Tibial artery (tissue), 4 donors: ENCODE measurements at regions not wholly inside any gene's neighbourhood (a gene's known extent, or its start where the extent isn't known, plus 50 kb on each side); places are given as distances from the start of the nearest gene placed in this dataset.
"Not testable (repeated sequence)": the region's sequence is repeated elsewhere in the genome, so short reads cannot be mapped to it uniquely, and the experiment has no call there.

Experiments
- DNase-seq, 2 donors: peaks; one replicate each; pipeline ENCODE4 v3.0.0-alpha.2; 2019
- H3K27ac ChIP-seq, 2 donors: fragments of 200-600 bp; sonication (generic) in 1 of 2; 1 replicate in 1 of 2; 2 replicates in 1 of 2; pipeline ENCODE4 v1.5.1; 2018 to 2019; ENCODE audit warnings: mild to moderate bottlenecking in 1 of 2
- H3K27me3 ChIP-seq, 2 donors: fragments of 200-600 bp; sonication (generic) in 1 of 2; one replicate each; pipeline versions ENCODE4 v1.5.1 to v1.6.0; 2016 to 2019
- H3K36me3 ChIP-seq, 3 donors: fragments of 200-600 bp; sonication (generic) in 2 of 3; one replicate each; pipeline ENCODE4 v1.5.1; 2016 to 2019; ENCODE audit warnings: mild to moderate bottlenecking in 2 of 3
- H3K4me1 ChIP-seq, 4 donors: fragments of 200-600 bp; sonication (generic) in 2 of 4; 1 replicate in 3 of 4; 2 replicates in 1 of 4; pipeline ENCODE4 v1.5.1; 2016 to 2019
- H3K4me3 ChIP-seq, 2 donors: fragments of 200-600 bp; sonication (generic) in 1 of 2; 1 replicate in 1 of 2; 2 replicates in 1 of 2; pipeline ENCODE4 v1.5.1; 2018 to 2019; ENCODE audit warnings: mild to moderate bottlenecking in 2 of 2
- H3K9me3 ChIP-seq, 3 donors: fragments of 200-600 bp; sonication (generic) in 1 of 3; one replicate each; pipeline ENCODE4 v1.5.1; 2016 to 2019
- intact Hi-C: fragments of 100-400 bp; cut with DNase I; formaldehyde crosslinking; loops from one replicate; pipeline ENCODE4 v1.15.0; 2023; ENCODE audit warnings: low total_unique reads
- TF ChIP-seq, protein P1 (sequence below), 2 experiments: fragments of 200-600 bp in 1 of 2; fragments of 450-650 bp in 1 of 2; IDR thresholded peaks; one replicate each; pipeline ENCODE4 v1.5.1; 2017 to 2019; ENCODE audit warnings: antibody characterized with exemption in 2 of 2, mild to moderate bottlenecking in 1 of 2, moderate library complexity in 1 of 2

DNA sequence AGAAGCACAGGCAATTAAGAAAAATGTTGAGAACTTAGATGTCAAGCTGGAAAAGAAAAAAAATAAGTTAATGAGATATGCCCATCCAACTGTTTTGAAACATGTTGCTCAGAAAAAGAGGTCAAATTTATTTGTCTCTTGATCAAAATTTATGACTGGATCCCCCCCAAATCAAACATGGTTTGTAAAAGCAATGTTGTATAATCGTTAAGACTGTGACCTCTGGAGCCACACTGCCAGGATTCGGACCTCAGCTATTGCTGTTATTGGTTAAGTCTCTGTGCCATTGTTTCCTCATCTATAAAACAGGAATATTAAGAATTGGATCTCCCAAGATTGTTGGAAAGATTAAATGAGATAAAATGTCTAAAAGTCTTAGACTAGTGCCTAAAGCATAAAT, 51.9 kb upstream of the LRRK2 start:
- Histone ChIP-seq H3K27me3 (no peaks in the 10 kb centered on the region), H3K4me3 (no peak overlapping the region), H3K9me3 (no peaks in the 10 kb centered on the region), H3K4me1 (no peaks in the 10 kb centered on the region), H3K36me3 (no peaks in the 10 kb centered on the region), H3K27ac (no peak overlapping the region)
- intact Hi-C loops, result no loop called here
- no peak for DNase-seq
- TF ChIP-seq, protein P1, sequence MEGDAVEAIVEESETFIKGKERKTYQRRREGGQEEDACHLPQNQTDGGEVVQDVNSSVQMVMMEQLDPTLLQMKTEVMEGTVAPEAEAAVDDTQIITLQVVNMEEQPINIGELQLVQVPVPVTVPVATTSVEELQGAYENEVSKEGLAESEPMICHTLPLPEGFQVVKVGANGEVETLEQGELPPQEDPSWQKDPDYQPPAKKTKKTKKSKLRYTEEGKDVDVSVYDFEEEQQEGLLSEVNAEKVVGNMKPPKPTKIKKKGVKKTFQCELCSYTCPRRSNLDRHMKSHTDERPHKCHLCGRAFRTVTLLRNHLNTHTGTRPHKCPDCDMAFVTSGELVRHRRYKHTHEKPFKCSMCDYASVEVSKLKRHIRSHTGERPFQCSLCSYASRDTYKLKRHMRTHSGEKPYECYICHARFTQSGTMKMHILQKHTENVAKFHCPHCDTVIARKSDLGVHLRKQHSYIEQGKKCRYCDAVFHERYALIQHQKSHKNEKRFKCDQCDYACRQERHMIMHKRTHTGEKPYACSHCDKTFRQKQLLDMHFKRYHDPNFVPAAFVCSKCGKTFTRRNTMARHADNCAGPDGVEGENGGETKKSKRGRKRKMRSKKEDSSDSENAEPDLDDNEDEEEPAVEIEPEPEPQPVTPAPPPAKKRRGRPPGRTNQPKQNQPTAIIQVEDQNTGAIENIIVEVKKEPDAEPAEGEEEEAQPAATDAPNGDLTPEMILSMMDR (IDR thresholded peaks at IDR 0.05), result no peak

DNA sequence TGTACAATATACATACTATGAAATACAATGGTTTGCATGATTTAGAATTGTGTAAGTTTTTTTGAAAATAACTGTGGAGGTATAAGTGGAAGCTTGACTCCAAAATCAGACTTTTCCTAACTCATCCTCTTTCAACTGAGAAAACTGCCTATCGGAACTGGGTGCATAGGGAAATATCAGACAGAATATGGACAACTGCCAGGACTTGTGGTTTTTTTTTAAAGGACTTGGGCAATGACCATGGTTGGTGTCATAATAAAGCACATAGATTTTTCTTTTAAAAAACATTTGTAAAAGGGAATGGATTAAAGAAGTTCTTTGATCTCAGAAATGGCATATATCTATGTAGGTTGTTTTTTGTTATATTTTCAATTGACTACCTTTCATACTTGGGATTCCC, 53.3 kb upstream of the LRRK2 start:
- TF ChIP-seq, protein P1 (IDR thresholded peaks at IDR 0.05), result no peak
- Histone ChIP-seq H3K4me3 (no peak overlapping the region), H3K27me3 (no peaks in the 10 kb centered on the region), H3K9me3 (no peaks in the 10 kb centered on the region), H3K36me3 (no peaks in the 10 kb centered on the region), H3K4me1 (no peaks in the 10 kb centered on the region), H3K27ac (no peak overlapping the region)
- intact Hi-C loops, result no loop called here
- no peak for DNase-seq

DNA sequence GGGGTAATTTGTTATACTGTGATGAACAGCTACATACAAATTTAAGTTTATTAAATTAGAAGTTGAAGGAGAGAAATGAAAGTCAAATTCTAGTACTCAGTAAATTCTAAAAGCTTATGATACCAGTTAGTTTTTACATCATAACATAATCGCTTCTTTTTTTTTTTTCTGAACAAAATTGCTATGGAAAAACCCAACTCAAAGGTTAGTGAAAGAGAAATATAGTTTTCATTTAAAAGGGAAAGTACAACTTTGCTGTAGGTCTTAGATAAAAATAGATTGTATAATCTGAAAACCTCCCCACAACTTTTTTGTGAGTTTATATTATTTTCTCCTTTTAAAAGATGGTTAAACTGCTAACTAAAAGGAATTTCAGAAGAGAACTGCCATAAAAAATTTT, 53.7 kb upstream of the LRRK2 start:
- H3K36me3 ChIP-seq, result no peaks in the 10 kb centered on the region
- TF ChIP-seq, protein P1 (IDR thresholded peaks at IDR 0.05), result no peak
- intact Hi-C loops, result no loop called here

DNA sequence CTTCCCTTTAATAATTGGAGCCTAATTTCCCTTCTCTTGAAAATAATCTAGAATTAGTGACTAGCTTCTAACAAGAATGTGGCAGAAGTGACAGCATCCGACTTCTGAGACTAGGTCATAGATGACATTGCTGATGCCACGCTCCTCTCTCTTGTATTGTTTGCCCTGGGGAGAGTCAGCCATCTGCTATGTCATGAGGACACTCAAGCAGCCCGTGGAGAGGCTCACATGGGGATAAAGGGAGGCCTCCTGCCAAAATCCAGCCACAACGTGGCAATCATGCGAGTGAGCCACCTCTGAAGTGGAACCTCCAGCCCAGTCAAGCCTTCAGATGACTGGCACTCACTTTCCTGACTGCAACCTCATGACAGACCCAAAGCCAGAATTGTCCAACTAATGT, 54.2 kb upstream of the LRRK2 start:
- Histone ChIP-seq H3K36me3 (no peaks in the 10 kb centered on the region), H3K4me1 (no peaks in the 10 kb centered on the region), H3K27me3 (no peaks in the 10 kb centered on the region), H3K27ac (no peak overlapping the region), H3K9me3 (no peaks in the 10 kb centered on the region), H3K4me3 (no peak overlapping the region)
- no peak for DNase-seq
- TF ChIP-seq, protein P1 (IDR thresholded peaks at IDR 0.05), result no peak
- intact Hi-C loops, result no loop called here

More for the DNA sequence above, 53.7 kb upstream of the LRRK2 start:
- Histone ChIP-seq H3K27ac (no peak overlapping the region), H3K4me1 (no peaks in the 10 kb centered on the region), H3K4me3 (no peak overlapping the region), H3K9me3 (no peaks in the 10 kb centered on the region), H3K27me3 (no peaks in the 10 kb centered on the region)
- DNase-seq, result no peak

DNA sequence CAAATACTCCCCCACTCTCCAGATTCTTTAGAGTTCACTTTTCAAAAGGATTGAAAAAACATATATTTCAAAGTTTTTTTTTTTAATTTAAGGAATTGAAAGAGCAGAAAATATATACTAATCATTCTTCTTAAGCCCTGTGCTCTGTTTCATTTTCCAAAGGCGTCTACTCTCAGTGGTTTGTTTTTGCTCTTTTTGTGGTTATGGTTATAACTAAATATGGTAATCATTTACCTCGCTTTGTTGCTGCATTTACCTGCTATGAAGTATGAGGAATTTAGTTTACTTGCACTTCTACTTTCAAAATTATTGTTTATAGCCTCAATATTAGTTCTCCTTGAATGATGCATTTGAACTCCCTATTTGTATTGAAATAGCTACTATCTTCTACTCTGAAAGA, 55.9 kb upstream of the LRRK2 start:
- Histone ChIP-seq H3K4me3 (no peak overlapping the region), H3K4me1 (no peaks in the 10 kb centered on the region), H3K27me3 (no peaks in the 10 kb centered on the region), H3K27ac (no peak overlapping the region), H3K36me3 (no peaks in the 10 kb centered on the region), H3K9me3 (no peaks in the 10 kb centered on the region)
- no peak for DNase-seq
- intact Hi-C loops, result no loop called here
- TF ChIP-seq, protein P1 (IDR thresholded peaks at IDR 0.05), result no peak

DNA sequence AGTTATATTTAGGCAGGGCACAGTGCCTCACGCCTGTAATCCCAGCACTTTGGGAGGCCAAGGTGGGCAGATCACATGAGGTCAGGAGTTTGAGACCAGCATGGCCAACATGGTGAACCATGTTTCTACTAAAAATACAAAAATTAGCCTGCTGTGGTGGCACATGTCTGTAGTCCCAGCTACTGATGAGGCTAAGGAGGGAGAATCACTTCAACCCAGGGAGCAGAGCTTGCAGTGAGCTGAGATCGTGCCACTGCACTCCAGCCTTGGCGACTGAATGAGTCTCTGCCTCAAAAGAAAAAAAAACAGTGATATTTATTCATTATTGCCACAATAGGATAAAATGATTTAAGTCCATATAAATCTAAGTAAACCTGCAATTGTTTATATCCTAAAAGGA, 56.4 kb upstream of the LRRK2 start:
- H3K27me3 ChIP-seq, H3K4me1 ChIP-seq, DNase-seq, H3K9me3 ChIP-seq, H3K4me3 ChIP-seq, intact Hi-C loops, H3K27ac ChIP-seq, H3K36me3 ChIP-seq: not testable (repeated sequence)
